Middle frontal gyrus (tissue), 1 donor: ENCODE measurements at regions not wholly inside any gene's neighbourhood (a gene's known extent, or its start where the extent isn't known, plus 50 kb on each side); places are given as distances from the start of the nearest gene placed in this dataset.
"Not testable (repeated sequence)": the region's sequence is repeated elsewhere in the genome, so short reads cannot be mapped to it uniquely, and the experiment has no call there.

Source experiments
- DNase-seq: peaks from one replicate; pipeline ENCODE4 v3.0.0-alpha.2; 2015; ENCODE audit warnings: low spot score; ENCODE audit errors: extremely low spot score

DNA sequence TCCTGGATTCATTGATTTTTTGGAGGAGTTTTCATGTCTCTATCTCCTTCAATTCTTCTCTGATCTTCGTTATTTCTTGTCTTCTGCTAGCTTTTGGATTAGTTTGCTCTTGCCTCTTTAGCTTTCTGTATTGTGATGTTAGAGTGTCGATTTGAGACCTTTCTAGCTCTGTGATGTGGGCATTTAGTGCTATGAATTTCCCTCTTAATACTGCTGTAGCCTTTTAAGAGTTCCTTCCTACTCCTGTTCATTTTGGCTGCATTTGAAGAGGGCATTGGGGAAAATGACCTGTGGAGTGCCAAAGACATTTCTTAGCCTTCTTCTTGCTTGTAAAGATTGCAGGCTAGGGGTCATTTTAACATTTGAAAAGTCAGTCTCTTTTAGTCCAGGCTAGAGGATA lies 463.8 kb upstream of the GCFC2 start:
- no peak for DNase-seq

- not testable (repeated sequence) for DNase-seq
Measured at GRCh38 chr2:76173206-76173605, 462.5 kb upstream of the GCFC2 start.

- DNase-seq, result not testable (repeated sequence)
Measured at GRCh38 chr2:76172154-76172595, 461.5 kb upstream of the GCFC2 start.

- no peak for DNase-seq
Measured at GRCh38 chr2:76170856-76171255, 460.1 kb upstream of the GCFC2 start.

GRCh38 chr2:76170009-76170384 lies 459.3 kb upstream of the GCFC2 start:
- no peak for DNase-seq

GRCh38 chr2:76169276-76170008 lies 458.7 kb upstream of the GCFC2 start:
- DNase-seq, result no peak

DNA sequence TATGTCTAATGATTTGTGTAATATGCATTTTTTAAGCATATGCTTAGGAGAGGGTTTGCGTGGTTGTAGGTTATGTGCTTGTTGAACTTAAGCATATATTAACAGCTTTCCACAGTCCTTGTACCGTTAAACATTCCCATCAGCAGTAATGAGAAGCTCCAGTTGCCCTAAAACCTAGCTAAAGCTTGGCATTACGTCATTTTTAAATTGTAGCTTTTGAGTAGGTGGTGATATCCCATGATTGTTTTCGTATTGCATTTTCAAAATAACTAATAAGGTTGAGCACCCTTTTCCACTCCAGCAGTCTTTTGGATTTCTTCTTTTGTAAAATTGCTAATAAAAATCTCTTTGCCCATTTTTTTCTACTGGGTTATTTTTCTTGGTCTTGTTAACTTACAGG lies 453.1 kb upstream of the GCFC2 start:
- DNase-seq, result no peak

DNA sequence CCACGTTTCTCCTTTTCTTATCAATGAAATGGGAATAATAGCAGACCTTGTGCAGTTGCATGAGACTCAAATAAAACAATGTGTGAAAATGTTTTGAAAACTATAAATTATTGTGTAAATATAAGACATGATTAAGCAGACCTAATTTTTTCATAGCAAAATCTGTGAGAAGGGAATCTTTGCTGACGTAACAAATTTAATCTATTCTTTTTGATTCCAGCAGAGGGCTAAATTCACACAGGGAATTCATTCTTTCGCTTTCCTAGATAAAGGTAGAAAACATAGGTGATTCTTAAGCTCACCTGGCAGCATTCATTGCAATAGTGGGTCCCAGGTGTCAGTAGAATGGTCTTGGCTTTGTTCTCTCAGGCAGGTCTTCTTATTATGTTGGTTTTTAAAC lies 450.0 kb upstream of the GCFC2 start:
- DNase-seq, result no peak

GRCh38 chr2:76159042-76159648 lies 448.4 kb upstream of the GCFC2 start:
- DNase-seq, result no peak

GRCh38 chr2:76157531-76157930 lies 446.8 kb upstream of the GCFC2 start:
- no peak for DNase-seq

- DNase-seq, result no peak
Measured at GRCh38 chr2:76154981-76155380, 444.3 kb upstream of the GCFC2 start.

- no peak for DNase-seq
Measured at GRCh38 chr2:76149846-76150245, 439.1 kb upstream of the GCFC2 start.

GRCh38 chr2:76139303-76139702 lies 428.6 kb upstream of the GCFC2 start:
- DNase-seq, result not testable (repeated sequence)

- no peak for DNase-seq
Measured at GRCh38 chr2:76128622-76129021, 417.9 kb upstream of the GCFC2 start.

DNA sequence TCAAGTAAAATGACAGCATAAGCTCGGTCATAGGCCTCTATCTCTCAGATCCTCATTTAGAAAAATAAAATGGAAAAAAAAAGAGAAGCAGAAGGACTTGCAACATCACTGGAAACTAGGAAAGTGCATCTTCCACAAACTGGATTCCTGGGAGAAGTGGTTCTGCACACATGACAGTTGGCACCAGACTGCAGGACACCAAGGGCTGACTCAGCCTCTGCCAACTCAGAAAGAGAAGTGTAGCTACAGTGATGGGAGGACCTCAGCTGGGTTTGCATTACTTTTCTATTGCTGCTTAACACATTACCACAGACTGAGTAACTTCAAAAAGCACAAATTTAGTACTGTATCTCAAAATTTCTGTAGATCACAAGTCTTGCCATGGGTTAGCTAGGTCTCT lies 409.5 kb upstream of the GCFC2 start:
- peak; percentile 33 for DNase-seq

GRCh38 chr2:76089683-76090082 lies 379.0 kb upstream of the GCFC2 start:
- no peak for DNase-seq

DNA sequence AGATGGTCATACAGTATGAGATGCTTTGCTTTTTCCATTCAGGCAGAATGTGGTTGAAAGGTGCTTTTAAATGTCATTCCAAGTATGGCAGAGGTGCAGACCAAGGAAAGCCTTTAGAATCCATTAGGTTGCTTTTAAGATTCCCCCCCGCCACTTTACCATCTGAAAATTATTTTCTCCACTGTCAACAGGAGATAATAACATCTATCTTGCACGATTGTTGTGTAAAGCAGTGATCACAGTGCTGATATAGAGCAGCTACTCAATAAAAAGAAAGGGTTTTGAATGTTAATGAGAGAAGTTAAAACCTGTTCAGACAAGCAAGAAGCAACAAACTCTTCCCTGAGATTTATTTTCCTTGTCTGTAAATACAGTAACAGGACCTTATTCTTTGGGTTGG lies 372.5 kb upstream of the GCFC2 start:
- no peak for DNase-seq

DNA sequence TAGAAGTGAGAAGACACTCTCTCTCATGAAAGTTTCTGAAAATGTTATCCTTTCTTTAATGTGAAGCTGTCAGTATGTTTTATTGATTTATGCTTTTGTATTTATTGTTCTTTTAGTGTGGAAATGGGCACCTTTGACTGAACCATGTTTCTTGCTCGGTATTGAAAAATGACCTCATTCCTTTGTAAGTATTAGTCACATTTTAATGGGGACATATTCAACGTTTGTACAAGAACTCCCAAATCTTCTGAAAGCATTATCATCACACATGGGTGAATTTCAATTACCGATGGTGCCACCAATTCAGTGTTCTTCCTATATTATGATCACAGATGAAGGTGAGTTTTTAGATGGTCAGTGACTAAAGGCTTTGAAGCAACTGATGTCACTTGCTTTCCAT lies 371.8 kb upstream of the GCFC2 start:
- no peak for DNase-seq

DNA sequence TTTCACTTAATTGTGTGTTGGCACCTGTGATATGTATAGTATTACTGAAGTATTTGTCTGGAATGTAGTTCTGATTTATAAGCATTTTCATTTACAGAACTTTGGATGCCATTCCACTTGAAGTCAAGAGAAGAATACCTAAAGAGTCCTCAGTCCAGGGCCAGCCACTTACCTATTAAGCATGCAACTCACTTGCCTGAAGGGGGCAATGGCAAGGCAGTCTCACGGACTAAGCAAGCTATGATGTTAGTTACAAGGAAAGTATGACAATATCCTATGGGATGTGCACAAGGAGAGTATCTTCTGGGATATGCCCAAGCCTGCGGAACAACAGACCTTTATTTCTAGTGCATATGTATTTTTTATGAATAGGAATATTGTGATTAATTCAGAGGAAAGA lies 369.4 kb upstream of the GCFC2 start:
- no peak for DNase-seq

DNA sequence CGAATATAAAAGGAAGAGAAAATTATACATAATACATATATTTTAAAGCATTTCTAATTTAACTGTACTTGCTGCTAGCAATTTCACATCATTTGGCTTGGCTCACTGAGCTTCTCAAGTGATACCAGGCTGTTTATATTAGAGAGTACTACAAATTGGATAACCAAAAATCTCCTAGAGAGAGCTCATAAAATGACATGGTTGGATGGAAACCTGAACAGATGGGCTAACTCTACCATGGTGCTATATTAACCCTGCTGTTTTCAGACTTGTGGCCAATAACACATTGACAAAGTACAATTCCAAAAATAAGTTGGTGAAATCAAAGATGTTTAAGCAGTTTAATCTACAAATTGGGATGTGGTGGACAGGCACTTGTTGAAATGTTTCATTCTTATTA lies 364.4 kb upstream of the GCFC2 start:
- no peak for DNase-seq

DNA sequence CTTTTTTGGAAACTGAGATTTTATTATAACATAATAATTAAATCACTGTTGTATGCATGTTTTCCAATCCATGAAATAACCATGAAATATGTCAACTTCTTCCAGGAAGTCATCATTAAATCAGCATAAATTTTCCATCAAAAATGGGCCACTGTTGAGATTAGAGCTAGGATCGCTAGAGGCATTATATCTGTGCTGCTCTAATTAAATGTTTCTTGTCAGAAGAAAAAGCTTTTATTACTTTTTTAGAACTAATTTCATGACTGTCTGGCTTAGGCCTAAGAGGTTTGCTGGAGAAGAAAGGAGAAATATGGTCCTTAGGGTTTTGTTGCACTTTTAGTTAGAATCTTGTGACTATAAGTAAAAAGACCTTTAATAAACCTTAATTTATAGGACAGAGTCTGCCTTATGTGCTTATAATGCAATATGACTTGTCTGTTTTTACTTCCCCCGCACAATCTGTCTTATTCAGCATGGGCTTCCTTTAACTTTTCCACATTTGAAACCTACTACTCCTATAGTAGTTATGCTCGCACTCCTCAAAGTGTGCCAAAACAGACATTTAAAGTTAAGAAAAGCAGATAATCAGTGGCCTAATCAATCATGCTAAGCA lies 363.4 kb upstream of the GCFC2 start:
- no peak for DNase-seq

GRCh38 chr2:76050196-76050595 lies 339.5 kb upstream of the GCFC2 start:
- DNase-seq, result no peak

DNA sequence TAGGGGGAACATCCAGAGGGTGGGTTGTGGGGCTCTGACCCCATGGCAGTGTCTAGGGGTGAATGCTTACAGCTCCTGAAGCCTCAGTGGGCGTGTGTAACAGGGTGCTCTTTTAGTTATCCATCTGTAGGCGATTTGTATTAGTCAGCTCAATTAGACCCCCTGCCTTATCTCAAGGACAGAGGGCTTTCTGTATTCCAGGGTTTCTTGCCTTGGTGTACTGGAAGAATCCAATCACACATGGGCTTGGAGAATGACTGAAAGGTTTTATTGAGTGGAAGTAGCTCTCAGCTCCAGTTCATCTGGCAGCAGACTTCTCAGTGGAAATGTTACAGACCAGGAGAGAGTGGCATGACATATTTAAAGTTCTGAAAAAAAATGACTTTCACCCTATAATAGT lies 334.0 kb upstream of the GCFC2 start:
- no peak for DNase-seq
